ENCODE measurements at regions not wholly inside any gene's neighbourhood (a gene's known extent, or its start where the extent isn't known, plus 50 kb on each side); places are given as distances from the start of the nearest gene placed in this dataset.

DNA sequence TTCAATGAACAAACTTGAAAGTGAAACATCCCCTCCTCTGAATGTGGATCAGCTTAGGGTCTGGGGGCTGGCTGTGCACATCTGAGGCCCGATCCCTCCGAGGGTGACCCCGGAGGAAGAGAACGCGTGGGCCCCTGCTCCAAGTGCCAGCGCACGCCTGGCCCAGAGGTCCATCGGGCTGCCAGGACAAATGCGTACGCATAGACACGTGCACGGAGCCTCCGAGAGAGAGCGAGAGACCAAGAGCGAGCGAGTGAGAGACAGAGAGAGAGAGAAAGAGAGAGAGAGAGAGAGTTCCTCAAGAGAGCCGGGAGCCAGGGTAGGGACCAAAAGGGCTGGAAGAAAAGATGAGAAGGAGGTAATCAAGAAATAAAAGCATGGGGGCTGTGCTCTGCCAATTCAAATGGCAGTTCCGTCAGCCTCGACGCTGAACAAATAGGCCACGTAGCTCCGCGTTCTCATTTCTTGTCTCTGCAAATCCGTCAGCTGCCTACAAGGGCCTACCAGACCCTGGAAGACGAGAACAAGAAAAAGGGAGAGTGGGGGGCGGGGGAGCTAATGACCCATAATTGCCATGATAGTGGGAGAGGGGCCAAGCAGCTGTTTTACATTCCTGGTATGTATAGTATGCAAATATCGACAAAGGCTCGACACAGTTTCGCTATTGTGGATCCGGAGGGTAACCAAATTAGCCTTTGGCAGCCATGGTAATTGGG, 435.3 kb upstream of the ZFHX3 start:
- TF ChIP-seq, protein P1, sequence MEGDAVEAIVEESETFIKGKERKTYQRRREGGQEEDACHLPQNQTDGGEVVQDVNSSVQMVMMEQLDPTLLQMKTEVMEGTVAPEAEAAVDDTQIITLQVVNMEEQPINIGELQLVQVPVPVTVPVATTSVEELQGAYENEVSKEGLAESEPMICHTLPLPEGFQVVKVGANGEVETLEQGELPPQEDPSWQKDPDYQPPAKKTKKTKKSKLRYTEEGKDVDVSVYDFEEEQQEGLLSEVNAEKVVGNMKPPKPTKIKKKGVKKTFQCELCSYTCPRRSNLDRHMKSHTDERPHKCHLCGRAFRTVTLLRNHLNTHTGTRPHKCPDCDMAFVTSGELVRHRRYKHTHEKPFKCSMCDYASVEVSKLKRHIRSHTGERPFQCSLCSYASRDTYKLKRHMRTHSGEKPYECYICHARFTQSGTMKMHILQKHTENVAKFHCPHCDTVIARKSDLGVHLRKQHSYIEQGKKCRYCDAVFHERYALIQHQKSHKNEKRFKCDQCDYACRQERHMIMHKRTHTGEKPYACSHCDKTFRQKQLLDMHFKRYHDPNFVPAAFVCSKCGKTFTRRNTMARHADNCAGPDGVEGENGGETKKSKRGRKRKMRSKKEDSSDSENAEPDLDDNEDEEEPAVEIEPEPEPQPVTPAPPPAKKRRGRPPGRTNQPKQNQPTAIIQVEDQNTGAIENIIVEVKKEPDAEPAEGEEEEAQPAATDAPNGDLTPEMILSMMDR (conservative IDR thresholded peaks at IDR 0.05; ENCODE audit: low read length), result no peak
- no peak for TF ChIP-seq EZH2phosphoT487 (IDR thresholded peaks at IDR 0.05; ENCODE audit: borderline replicate concordance, low read depth, low read length)

Data from OCI-LY7 (cell line).